RWPE2 (cell line): ENCODE measurements at regions not wholly inside any gene's neighbourhood (a gene's known extent, or its start where the extent isn't known, plus 50 kb on each side); places are given as distances from the start of the nearest gene placed in this dataset.
A peak's percentile ranks its signal among the peaks of the same experiment; 100 is the strongest.

Source experiments
- ATAC-seq: fragments of 200-7000 bp; cut with Tn5 transposase; 3 replicates; pipeline ENCODE4 v1.9.1; 2021; ENCODE audit warnings: low read depth
- DNase-seq: peaks from one replicate; pipeline ENCODE4 v3.0.0-alpha.2; 2020; ENCODE audit warnings: low spot score
- H3K27ac ChIP-seq: fragments of 450-650 bp; 2 replicates; pipeline ENCODE4 v1.5.1; 2017; ENCODE audit warnings: mild to moderate bottlenecking; ENCODE audit not compliant: poor library complexity, severe bottlenecking
- H3K27me3 ChIP-seq: fragments of 250-450 bp; sonication (Bioruptor Pico); 2 replicates; pipeline ENCODE4 v1.5.1; 2021; ENCODE audit warnings: mild to moderate bottlenecking, moderate library complexity; ENCODE audit not compliant: insufficient read depth, poor library complexity, severe bottlenecking
- H3K36me3 ChIP-seq: fragments of 250-450 bp; sonication (Bioruptor Pico); 2 replicates; pipeline ENCODE4 v1.5.1; 2020; ENCODE audit warnings: low read depth, mild to moderate bottlenecking, moderate library complexity
- H3K4me1 ChIP-seq: fragments of 250-450 bp; sonication (Bioruptor Pico); 2 replicates; pipeline ENCODE4 v1.5.1; 2021; ENCODE audit warnings: mild to moderate bottlenecking, moderate library complexity; ENCODE audit not compliant: insufficient read depth, poor library complexity, severe bottlenecking
- H3K4me3 ChIP-seq: fragments of 250-450 bp; sonication (Bioruptor Pico); 2 replicates; pipeline ENCODE4 v1.5.1; 2021; ENCODE audit warnings: mild to moderate bottlenecking, moderate library complexity; ENCODE audit not compliant: severe bottlenecking
- H3K9me3 ChIP-seq: fragments of 250-450 bp; sonication (Bioruptor Pico); 2 replicates; pipeline ENCODE4 v1.5.1; 2021; ENCODE audit warnings: mild to moderate bottlenecking, moderate library complexity; ENCODE audit not compliant: severe bottlenecking
- TF ChIP-seq, protein P1 (sequence below): fragments of 450-650 bp; IDR thresholded peaks from one replicate; pipeline ENCODE4 v1.5.1; 2017; ENCODE audit warnings: mild to moderate bottlenecking, moderate library complexity; ENCODE audit not compliant: poor library complexity, severe bottlenecking

DNA sequence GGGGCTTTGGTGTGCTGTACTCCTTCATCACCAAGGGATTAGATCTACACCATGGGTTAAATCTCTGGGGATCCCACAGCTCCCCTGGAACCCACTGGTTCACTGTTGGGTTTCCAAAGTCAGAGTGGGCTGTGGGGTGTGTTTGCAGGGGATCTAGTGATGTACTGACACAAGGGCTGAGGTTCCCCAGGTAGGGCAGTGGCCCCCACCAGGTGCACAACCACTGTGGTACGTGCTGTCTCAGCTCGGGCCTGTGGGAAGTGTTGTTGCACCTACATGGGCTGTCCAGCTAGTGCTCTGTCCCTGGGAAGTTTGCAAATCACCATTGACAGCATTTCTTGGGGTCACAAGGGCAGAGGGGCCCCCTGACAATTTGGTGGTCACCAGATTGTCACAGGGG, 134.4 kb upstream of the CDH8 start:
- DNase-seq (no peak), ATAC-seq (no peak)
- Histone ChIP-seq H3K4me3 (no peak overlapping the region), H3K27ac (no peak overlapping the region), H3K9me3 (peaks cover 2% of the 10 kb centered on the region), H3K4me1 (no peaks in the 10 kb centered on the region), H3K36me3 (no peaks in the 10 kb centered on the region), H3K27me3 (peaks cover 15% of the 10 kb centered on the region)
- TF ChIP-seq, protein P1, sequence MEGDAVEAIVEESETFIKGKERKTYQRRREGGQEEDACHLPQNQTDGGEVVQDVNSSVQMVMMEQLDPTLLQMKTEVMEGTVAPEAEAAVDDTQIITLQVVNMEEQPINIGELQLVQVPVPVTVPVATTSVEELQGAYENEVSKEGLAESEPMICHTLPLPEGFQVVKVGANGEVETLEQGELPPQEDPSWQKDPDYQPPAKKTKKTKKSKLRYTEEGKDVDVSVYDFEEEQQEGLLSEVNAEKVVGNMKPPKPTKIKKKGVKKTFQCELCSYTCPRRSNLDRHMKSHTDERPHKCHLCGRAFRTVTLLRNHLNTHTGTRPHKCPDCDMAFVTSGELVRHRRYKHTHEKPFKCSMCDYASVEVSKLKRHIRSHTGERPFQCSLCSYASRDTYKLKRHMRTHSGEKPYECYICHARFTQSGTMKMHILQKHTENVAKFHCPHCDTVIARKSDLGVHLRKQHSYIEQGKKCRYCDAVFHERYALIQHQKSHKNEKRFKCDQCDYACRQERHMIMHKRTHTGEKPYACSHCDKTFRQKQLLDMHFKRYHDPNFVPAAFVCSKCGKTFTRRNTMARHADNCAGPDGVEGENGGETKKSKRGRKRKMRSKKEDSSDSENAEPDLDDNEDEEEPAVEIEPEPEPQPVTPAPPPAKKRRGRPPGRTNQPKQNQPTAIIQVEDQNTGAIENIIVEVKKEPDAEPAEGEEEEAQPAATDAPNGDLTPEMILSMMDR, result no peak

- Histone ChIP-seq H3K9me3 (peaks cover 2% of the 10 kb centered on the region), H3K27me3 (peaks cover 22% of the 10 kb centered on the region), H3K4me1 (no peaks in the 10 kb centered on the region), H3K27ac (no peak overlapping the region), H3K4me3 (no peak overlapping the region), H3K36me3 (no peaks in the 10 kb centered on the region)
- TF ChIP-seq, protein P1, result no peak
- no peak for DNase-seq
- ATAC-seq, result no peak
These were observed 131.3 kb upstream of the CDH8 start for GRCh38 chr16:62167551-62167950.

GRCh38 chr16:62157544-62157943, 121.3 kb upstream of the CDH8 start:
- Histone ChIP-seq H3K4me3 (no peak overlapping the region), H3K27ac (no peak overlapping the region), H3K4me1 (no peaks in the 10 kb centered on the region), H3K27me3 (peaks cover 5% of the 10 kb centered on the region), H3K9me3 (no peaks in the 10 kb centered on the region), H3K36me3 (no peaks in the 10 kb centered on the region)
- ATAC-seq, result no peak
- DNase-seq, result no peak
- TF ChIP-seq, protein P1, result no peak

GRCh38 chr16:62156971-62157370, 120.7 kb upstream of the CDH8 start:
- no peak overlapping the region for H3K4me3 ChIP-seq
- H3K27ac ChIP-seq, result no peak overlapping the region
- peaks cover 5% of the 10 kb centered on the region for H3K27me3 ChIP-seq
- ATAC-seq (no peak), DNase-seq (no peak)
- TF ChIP-seq, protein P1, result no peak
- no peaks in the 10 kb centered on the region for H3K36me3 ChIP-seq
- H3K9me3 ChIP-seq, result no peaks in the 10 kb centered on the region
- no peaks in the 10 kb centered on the region for H3K4me1 ChIP-seq

- peaks cover 5% of the 10 kb centered on the region for H3K27me3 ChIP-seq
- H3K9me3 ChIP-seq, result no peaks in the 10 kb centered on the region
- no peaks in the 10 kb centered on the region for H3K4me1 ChIP-seq
- no peaks in the 10 kb centered on the region for H3K36me3 ChIP-seq
- TF ChIP-seq, protein P1, result no peak
- ATAC-seq, result peak; percentile 31; the same call in 1 of the 3 replicates
- H3K27ac ChIP-seq, result no peak overlapping the region
- no peak overlapping the region for H3K4me3 ChIP-seq
- DNase-seq, result no peak
These were observed 113.4 kb upstream of the CDH8 start for GRCh38 chr16:62149631-62150030.
